CD4-positive, alpha-beta T cell treated with Interferon alpha-2 for 1 hour (primary cell): ENCODE measurements at regions not wholly inside any gene's neighbourhood (a gene's known extent, or its start where the extent isn't known, plus 50 kb on each side); places are given as distances from the start of the nearest gene placed in this dataset.

ENCODE experiments used
- DNase-seq, 2 donors: peaks; one replicate each; pipeline ENCODE4 v3.0.0-alpha.2; 2020 to 2022

DNA sequence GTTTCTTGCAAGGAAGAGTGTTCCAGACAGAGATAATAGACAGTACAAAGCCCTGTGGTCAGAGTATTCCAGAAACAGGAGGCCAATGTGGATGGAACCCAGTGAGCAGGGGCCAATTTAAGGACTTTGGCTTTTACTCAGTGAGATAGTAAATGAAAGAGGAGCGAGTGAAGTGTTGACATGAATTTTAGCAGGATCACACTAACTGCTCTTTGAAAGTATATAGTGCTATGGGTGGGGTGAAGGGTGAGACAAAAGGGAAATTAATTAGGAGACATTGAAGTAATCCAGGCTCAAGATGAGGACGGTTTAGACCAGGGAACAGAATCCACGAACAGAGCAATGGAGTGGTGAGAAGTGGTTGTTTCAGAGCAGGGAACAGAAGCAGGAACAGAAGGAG lies 62.2 kb upstream of the TES start:
- DNase-seq, result no peak

DNA sequence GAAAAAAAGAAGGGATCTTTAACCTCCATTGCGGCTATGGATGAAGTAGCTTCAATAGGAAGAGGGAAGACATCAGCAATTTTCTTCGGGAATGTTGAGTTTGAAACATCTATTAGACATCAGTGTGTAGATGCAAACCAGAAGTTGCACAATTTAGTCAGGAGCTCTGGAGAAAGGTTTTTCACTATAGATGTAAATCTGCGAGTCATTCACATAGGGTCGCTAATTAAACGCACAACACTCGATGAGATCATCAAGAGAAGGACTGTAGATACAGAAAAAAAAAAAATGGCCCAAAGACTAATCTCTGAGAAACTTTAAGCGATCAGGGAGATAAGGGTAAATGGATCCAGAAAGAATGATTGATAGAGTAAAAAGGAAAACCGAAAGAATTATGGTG lies 61.7 kb upstream of the TES start:
- no peak for DNase-seq

DNA sequence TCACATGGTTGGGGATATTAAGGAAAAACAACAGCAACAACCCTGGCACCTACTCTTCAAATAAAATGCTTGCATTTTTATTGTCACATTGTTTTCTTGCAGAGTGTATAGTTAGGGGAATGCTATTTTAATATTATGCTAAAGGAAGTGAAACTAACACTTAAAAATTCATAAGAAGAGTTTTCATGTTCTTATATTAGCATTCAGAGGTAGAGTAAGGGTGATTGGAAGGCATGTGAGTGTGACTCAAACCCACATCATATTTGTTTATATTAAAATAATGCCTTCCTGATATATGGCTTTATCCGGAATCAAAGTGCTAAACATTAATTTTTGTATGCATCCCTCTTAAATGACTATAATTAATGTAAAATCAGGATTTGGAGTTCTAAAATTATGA lies 59.8 kb upstream of the TES start:
- DNase-seq, result no peak

DNA sequence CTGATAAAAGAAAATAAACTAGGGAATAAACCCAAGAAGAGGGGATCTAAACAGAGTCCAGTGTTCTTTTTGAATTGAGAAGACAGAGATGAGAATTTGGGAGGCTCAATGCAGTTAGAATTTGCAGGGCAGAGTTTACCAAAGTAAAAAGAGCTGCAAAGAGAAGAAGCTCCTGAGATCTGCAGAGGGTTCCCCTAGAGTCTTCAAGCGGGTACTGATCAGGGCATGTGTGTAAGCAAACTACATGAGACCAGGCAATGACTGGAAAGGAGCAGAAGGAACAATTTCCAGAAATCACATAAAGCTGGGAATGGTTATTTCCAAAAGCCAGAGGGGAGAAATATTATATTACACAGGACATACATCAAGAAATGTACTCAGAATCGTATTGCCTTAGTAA lies 58.1 kb upstream of the TES start:
- no peak for DNase-seq

DNA sequence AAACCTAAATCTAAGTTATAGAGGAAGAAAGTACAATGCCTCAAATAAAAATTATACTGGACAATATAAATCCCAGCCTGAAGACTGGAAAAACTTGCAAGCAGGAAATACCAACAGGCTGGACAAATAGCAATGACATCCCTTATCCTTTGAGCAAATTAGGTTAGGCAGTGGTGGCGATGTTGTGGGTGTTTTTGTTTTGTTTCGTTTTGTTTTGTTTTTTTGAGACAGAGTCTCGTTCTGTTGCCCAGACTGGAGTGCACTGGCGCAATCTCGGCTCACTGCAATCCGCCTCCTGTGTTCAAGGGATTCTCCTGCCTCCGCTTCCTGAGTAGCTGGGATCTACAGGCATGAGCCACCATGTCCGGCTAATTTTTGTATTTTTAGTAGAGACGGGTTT lies 57.3 kb upstream of the TES start:
- DNase-seq, result no peak

DNA sequence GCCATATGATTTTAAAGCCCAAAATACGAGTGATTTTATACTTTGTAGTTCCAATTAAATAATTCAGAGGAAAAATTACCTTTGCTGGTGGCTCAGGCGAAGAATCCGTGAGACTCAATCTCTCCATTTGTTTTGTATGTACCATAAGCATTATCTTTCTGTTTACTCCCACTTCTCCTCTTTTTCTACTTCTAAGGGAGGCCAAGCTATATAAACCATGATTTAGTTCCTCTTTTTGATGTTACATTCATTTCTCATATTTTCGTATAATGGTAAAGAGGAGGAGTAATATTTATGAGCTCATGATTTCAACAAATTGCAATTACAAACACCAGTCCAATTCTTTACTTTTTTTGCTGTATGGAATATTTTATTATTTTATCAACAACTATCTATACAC lies 50.6 kb upstream of the TES start:
- no peak for DNase-seq
